ENCODE measurements at regions not wholly inside any gene's neighbourhood (a gene's known extent, or its start where the extent isn't known, plus 50 kb on each side); places are given as distances from the start of the nearest gene placed in this dataset.
"Not testable (repeated sequence)": the region's sequence is repeated elsewhere in the genome, so short reads cannot be mapped to it uniquely, and the experiment has no call there.

DNA sequence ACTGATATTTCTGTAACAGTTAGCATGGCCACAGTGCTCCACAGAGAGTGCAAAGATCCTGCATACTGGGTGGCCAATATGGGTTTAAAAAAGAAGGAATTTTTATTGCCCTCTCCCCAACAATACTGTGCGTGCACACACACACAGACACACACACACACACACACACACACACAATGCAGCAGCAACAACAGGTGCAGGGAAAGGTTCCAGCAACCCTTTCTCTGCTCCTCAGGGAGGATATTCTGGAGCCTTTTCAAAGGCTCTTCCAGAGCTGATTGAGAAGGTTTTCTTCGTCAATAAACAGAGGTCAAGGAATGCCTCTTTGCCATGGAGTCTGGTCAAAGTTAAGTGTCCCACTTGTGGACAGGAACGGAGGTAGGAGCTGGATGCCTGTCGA lies 84.8 kb upstream of the ZFP42 start:
- DNase-seq: no peak
- WGBS, 2 donors (ENCODE audit: low coverage in 1 of 2): 55 to 65% methylated on average over 2 to 4 of the region's 4 CpGs
- Histone ChIP-seq H3K27ac (no peak overlapping the region), H3K27me3 (no peaks in the 10 kb centered on the region), H3K9me3 (no peaks in the 10 kb centered on the region), H3K36me3 (no peaks in the 10 kb centered on the region), H3K4me3 (no peak overlapping the region), H3K4me1 (no peaks in the 10 kb centered on the region)
- intact Hi-C loops (cut with DNase I; ENCODE audit: low total_unique reads): no loop called here
- in situ Hi-C loops (cut with MboI; ENCODE audit: low pct_ligation_motif_present in 1 of 4, low pct_unique_long_range_greater_than_20kb in 1 of 4, low sequenced_read_pairs in 3 of 4): no loop called here
- TF ChIP-seq POLR2A (IDR thresholded peaks at IDR 0.05) (no peak), EP300 (IDR thresholded peaks at IDR 0.05; ENCODE audit: low read depth) (no peak), POLR2AphosphoS5 (IDR thresholded peaks at IDR 0.05) (no peak)
- TF ChIP-seq, protein P1, sequence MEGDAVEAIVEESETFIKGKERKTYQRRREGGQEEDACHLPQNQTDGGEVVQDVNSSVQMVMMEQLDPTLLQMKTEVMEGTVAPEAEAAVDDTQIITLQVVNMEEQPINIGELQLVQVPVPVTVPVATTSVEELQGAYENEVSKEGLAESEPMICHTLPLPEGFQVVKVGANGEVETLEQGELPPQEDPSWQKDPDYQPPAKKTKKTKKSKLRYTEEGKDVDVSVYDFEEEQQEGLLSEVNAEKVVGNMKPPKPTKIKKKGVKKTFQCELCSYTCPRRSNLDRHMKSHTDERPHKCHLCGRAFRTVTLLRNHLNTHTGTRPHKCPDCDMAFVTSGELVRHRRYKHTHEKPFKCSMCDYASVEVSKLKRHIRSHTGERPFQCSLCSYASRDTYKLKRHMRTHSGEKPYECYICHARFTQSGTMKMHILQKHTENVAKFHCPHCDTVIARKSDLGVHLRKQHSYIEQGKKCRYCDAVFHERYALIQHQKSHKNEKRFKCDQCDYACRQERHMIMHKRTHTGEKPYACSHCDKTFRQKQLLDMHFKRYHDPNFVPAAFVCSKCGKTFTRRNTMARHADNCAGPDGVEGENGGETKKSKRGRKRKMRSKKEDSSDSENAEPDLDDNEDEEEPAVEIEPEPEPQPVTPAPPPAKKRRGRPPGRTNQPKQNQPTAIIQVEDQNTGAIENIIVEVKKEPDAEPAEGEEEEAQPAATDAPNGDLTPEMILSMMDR (IDR thresholded peaks at IDR 0.05): no peak

DNA sequence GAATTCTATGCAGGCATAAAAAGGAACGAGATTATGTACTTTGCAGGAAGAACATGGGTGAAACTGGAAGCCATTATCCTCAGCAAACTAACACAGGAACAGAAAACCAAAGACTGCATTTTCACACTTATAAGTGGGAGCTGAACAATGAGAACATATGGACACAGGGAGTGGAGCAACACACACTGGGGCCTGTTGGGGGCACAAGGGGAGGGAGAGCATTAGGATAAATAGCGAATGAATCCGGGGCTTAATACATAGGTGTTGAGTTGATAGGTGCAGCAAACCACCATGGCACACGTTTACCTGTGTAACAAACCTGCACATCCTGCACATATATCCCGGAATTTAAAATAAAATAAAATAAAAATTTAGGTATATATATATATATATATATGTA lies 80.2 kb upstream of the ZFP42 start:
- H3K27ac ChIP-seq; H3K4me3 ChIP-seq; H3K9me3 ChIP-seq; DNase-seq; intact Hi-C loops (cut with DNase I; ENCODE audit: low total_unique reads); H3K27me3 ChIP-seq; in situ Hi-C loops (cut with MboI; ENCODE audit: low pct_ligation_motif_present in 1 of 4, low pct_unique_long_range_greater_than_20kb in 1 of 4, low sequenced_read_pairs in 3 of 4); H3K36me3 ChIP-seq; H3K4me1 ChIP-seq: not testable (repeated sequence)
- WGBS, 2 donors (ENCODE audit: low coverage in 1 of 2): 91 to 92% methylated on average over 5 of the region's 5 CpGs

GRCh38 chr4:187919966-187920365 lies 75.6 kb upstream of the ZFP42 start:
- H3K36me3 ChIP-seq: no peaks in the 10 kb centered on the region
- DNase-seq: no peak
- in situ Hi-C loops (cut with MboI; ENCODE audit: low pct_ligation_motif_present in 1 of 4, low pct_unique_long_range_greater_than_20kb in 1 of 4, low sequenced_read_pairs in 3 of 4): no loop called here

DNA sequence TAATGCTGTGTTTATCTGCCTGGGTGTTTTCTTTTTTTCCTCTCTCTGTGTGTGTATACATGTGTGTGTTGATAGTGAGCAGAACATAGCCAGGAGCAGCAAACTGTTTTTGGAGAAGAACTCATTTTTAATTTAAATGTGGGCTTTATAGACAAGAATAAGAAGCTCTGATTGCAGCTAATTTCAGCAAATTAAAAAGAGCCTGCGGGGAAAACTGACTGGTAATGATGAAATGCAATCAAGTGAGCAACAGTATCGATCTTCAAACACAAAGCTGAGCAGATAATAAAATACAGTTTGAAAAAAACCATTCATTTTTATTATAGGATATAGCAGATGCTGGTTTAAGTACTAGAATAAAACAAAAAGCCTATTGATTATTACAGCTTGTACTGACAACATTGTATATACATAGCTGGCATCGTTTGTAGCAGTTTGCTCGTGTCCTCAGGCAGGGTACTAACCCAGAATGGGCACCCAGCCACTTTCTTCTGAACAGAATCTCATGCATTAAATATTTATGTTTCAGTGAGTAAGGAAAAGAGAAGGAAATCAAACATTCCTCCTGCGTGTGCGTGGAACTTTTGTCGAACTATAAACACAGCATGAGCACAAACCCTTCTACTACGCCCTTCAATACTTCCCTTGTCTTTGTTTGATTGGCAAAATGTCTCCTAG lies 73.5 kb upstream of the ZFP42 start:
- Histone ChIP-seq H3K4me1 (no peaks in the 10 kb centered on the region), H3K4me3 (no peak overlapping the region), H3K27me3 (no peaks in the 10 kb centered on the region), H3K27ac (no peak overlapping the region), H3K36me3 (no peaks in the 10 kb centered on the region), H3K9me3 (no peaks in the 10 kb centered on the region)
- 28% methylated on average over 6 to 8 of the region's 8 CpGs for WGBS, 2 donors (ENCODE audit: low coverage in 1 of 2)
- DNase-seq: no peak
- intact Hi-C loops (cut with DNase I; ENCODE audit: low total_unique reads): no loop called here
- in situ Hi-C loops (cut with MboI; ENCODE audit: low pct_ligation_motif_present in 1 of 4, low pct_unique_long_range_greater_than_20kb in 1 of 4, low sequenced_read_pairs in 3 of 4): no loop called here
- no peak for TF ChIP-seq EP300 (IDR thresholded peaks at IDR 0.05; ENCODE audit: low read depth)
- TF ChIP-seq POLR2AphosphoS5 (IDR thresholded peaks at IDR 0.05): no peak
- TF ChIP-seq, protein P1 (IDR thresholded peaks at IDR 0.05): no peak
- TF ChIP-seq POLR2A (IDR thresholded peaks at IDR 0.05): no peak

More at GRCh38 chr4:187919966-187920365, 75.6 kb upstream of the ZFP42 start:
- Histone ChIP-seq H3K27me3 (no peaks in the 10 kb centered on the region), H3K4me3 (no peak overlapping the region), H3K4me1 (no peaks in the 10 kb centered on the region), H3K9me3 (no peaks in the 10 kb centered on the region), H3K27ac (no peak overlapping the region)
- TF ChIP-seq, protein P1 (IDR thresholded peaks at IDR 0.05): no peak
- TF ChIP-seq POLR2AphosphoS5 (IDR thresholded peaks at IDR 0.05) (no peak), EP300 (IDR thresholded peaks at IDR 0.05; ENCODE audit: low read depth) (no peak), POLR2A (IDR thresholded peaks at IDR 0.05) (no peak)
- intact Hi-C loops (cut with DNase I; ENCODE audit: low total_unique reads): no loop called here
- WGBS, 2 donors (ENCODE audit: low coverage in 1 of 2): 89 to 94% methylated on average over 3 of the region's 3 CpGs

- Histone ChIP-seq H3K36me3 (no peaks in the 10 kb centered on the region), H3K27me3 (no peaks in the 10 kb centered on the region), H3K9me3 (no peaks in the 10 kb centered on the region), H3K27ac (no peak overlapping the region), H3K4me1 (no peaks in the 10 kb centered on the region), H3K4me3 (no peak overlapping the region)
- DNase-seq: no peak
- whole genome bisulfite sequencing, 2 donors (ENCODE audit: low coverage in 1 of 2): 78% methylated on average over 7 of the region's 7 CpGs; no CpG with 5 or more reads in 1 of the 2 donors
- in situ Hi-C loops (cut with MboI; ENCODE audit: low pct_ligation_motif_present in 1 of 4, low pct_unique_long_range_greater_than_20kb in 1 of 4, low sequenced_read_pairs in 3 of 4) (no loop called here), intact Hi-C loops (cut with DNase I; ENCODE audit: low total_unique reads) (no loop called here)
- TF ChIP-seq POLR2A (IDR thresholded peaks at IDR 0.05): no peak
- TF ChIP-seq EP300 (IDR thresholded peaks at IDR 0.05; ENCODE audit: low read depth): no peak
- TF ChIP-seq, protein P1 (IDR thresholded peaks at IDR 0.05): no peak
Measured at GRCh38 chr4:187929024-187929423, 66.5 kb upstream of the ZFP42 start.

All from transverse colon (tissue), 4 donors.